Activated naive CD4-positive, alpha-beta T cell treated with anti-CD3 and anti-CD28 coated beads for 36 hours (primary cell): ENCODE measurements at regions not wholly inside any gene's neighbourhood (a gene's known extent, or its start where the extent isn't known, plus 50 kb on each side); places are given as distances from the start of the nearest gene placed in this dataset.

Experiments
- CTCF ChIA-PET: fragments of 350-600 bp; sonication (Branson Sonifier 250); formaldehyde crosslinking; loops from one replicate; lab custom pipeline; 2021; ENCODE audit warnings: antibody characterized with exemption; lab: Charles Lee
- DNase-seq: peaks from one replicate; pipeline ENCODE4 v3.0.0-alpha.2; 2020
- H3K27ac Mint-ChIP-seq: one replicate; pipeline ENCODE4 v1.8.0; 2021; ENCODE audit warnings: mild to moderate bottlenecking, mixed read lengths
- H3K27me3 Mint-ChIP-seq: one replicate; pipeline ENCODE4 v1.8.0; 2021; ENCODE audit warnings: low read depth, mixed read lengths
- H3K36me3 Mint-ChIP-seq: one replicate; pipeline ENCODE4 v1.8.0; 2021; ENCODE audit warnings: low read depth, mixed read lengths
- H3K4me1 Mint-ChIP-seq: one replicate; pipeline ENCODE4 v1.8.0; 2021; ENCODE audit warnings: low read depth, mixed read lengths
- H3K4me3 Mint-ChIP-seq: one replicate; pipeline ENCODE4 v1.8.0; 2021; ENCODE audit warnings: mild to moderate bottlenecking, moderate library complexity, mixed read lengths
- H3K9me3 Mint-ChIP-seq: one replicate; pipeline ENCODE4 v1.8.0; 2021; ENCODE audit warnings: mixed read lengths
- intact Hi-C: fragments of 100-400 bp; cut with micrococcal nuclease; formaldehyde crosslinking; loops from one replicate; pipeline ENCODE4 v1.15.1; 2023

GRCh38 chr6:74976701-74977100 is 229.2 kb downstream of the COL12A1 start:
- no peak for DNase-seq
- Mint-ChIP-seq H3K27me3 (no peaks in the 10 kb centered on the region), H3K36me3 (no peaks in the 10 kb centered on the region), H3K9me3 (no peaks in the 10 kb centered on the region), H3K27ac (no peak overlapping the region), H3K4me1 (no peaks in the 10 kb centered on the region), H3K4me3 (no peak overlapping the region)
- intact Hi-C loops: no loop called here
- CTCF ChIA-PET: no interaction called here

- Mint-ChIP-seq H3K9me3 (no peaks in the 10 kb centered on the region), H3K36me3 (no peaks in the 10 kb centered on the region), H3K27me3 (no peaks in the 10 kb centered on the region), H3K4me1 (no peaks in the 10 kb centered on the region), H3K4me3 (no peak overlapping the region), H3K27ac (no peak overlapping the region)
- no peak for DNase-seq
- CTCF ChIA-PET: no interaction called here
- intact Hi-C loops: no loop called here
Measured at GRCh38 chr6:74976026-74976425, 229.8 kb downstream of the COL12A1 start.

GRCh38 chr6:74973591-74973990 is 232.3 kb downstream of the COL12A1 start:
- no peaks in the 10 kb centered on the region for H3K36me3 Mint-ChIP-seq
- intact Hi-C loops: no loop called here
- CTCF ChIA-PET: no interaction called here
- no peak overlapping the region for H3K27ac Mint-ChIP-seq
- no peaks in the 10 kb centered on the region for H3K27me3 Mint-ChIP-seq
- no peaks in the 10 kb centered on the region for H3K9me3 Mint-ChIP-seq
- no peaks in the 10 kb centered on the region for H3K4me1 Mint-ChIP-seq
- no peak overlapping the region for H3K4me3 Mint-ChIP-seq
- DNase-seq: no peak

GRCh38 chr6:74971633-74972032 is 234.2 kb downstream of the COL12A1 start:
- no peaks in the 10 kb centered on the region for H3K36me3 Mint-ChIP-seq
- H3K4me3 Mint-ChIP-seq: no peak overlapping the region
- no peak overlapping the region for H3K27ac Mint-ChIP-seq
- intact Hi-C loops: no loop called here
- no peaks in the 10 kb centered on the region for H3K27me3 Mint-ChIP-seq
- CTCF ChIA-PET: no interaction called here
- no peaks in the 10 kb centered on the region for H3K4me1 Mint-ChIP-seq
- DNase-seq: no peak
- H3K9me3 Mint-ChIP-seq: no peaks in the 10 kb centered on the region

GRCh38 chr6:74969591-74970267 is 236.1 kb downstream of the COL12A1 start:
- H3K4me1 Mint-ChIP-seq: no peaks in the 10 kb centered on the region
- intact Hi-C loops: no loop called here
- CTCF ChIA-PET: no interaction called here
- H3K27ac Mint-ChIP-seq: no peak overlapping the region
- H3K36me3 Mint-ChIP-seq: no peaks in the 10 kb centered on the region
- H3K27me3 Mint-ChIP-seq: no peaks in the 10 kb centered on the region
- no peak overlapping the region for H3K4me3 Mint-ChIP-seq
- DNase-seq: no peak
- no peaks in the 10 kb centered on the region for H3K9me3 Mint-ChIP-seq

GRCh38 chr6:74967821-74968220 is 238.0 kb downstream of the COL12A1 start:
- no peaks in the 10 kb centered on the region for H3K36me3 Mint-ChIP-seq
- DNase-seq: no peak

DNA sequence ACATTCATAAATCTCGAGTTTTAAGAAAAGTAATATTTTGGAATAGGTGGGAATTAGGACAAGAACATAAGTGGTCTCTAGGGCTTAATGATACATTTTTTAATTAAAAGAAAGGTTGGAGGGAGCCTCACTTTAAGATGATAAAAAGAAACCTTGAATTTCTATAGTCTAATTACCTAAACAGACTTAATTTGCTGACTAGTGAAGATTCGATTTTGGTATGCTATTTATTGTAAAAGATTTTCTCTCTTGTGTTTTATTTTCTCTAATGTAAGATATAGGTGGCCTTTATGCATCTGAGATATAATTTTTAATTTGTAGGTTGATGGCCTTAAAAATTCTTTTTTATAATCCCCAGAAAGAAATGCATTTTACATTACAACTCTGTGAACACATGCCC is 239.1 kb downstream of the COL12A1 start:
- intact Hi-C loops: no loop called here
- H3K27ac Mint-ChIP-seq: no peak overlapping the region
- CTCF ChIA-PET: no interaction called here

More at GRCh38 chr6:74967821-74968220, 238.0 kb downstream of the COL12A1 start:
- intact Hi-C loops: no loop called here
- CTCF ChIA-PET: no interaction called here
- Mint-ChIP-seq H3K4me1 (no peaks in the 10 kb centered on the region), H3K27me3 (no peaks in the 10 kb centered on the region), H3K9me3 (peaks cover 1% of the 10 kb centered on the region), H3K4me3 (no peak overlapping the region), H3K27ac (no peak overlapping the region)

DNA sequence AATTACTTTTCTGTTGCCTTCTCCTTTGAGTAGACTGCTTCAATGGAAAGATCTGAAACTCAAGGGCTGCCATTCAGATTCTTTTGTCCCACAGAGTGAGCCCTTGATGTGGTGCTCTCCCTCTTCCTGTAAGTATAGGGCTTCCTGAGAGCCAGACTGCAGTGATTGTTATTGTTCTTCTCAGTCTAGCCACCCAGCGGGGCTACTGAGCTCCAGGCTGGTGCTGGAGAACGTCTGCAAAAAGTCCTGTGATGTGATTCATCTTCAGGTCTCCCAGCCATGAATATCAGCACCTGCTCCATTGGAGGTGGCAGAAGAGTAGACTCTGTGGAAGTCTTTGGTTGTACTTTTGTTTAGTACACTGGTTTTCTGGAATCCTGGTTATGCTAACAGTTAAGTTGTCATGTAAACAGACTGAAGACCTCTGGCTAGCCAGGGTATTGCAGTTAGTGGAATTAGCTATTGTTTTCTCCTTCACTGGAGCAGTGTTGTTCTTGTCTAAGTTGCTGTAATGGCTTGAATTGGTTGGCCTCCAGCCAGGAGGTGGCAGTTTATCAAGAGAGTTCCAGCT is 240.9 kb downstream of the COL12A1 start:
- H3K27me3 Mint-ChIP-seq: no peaks in the 10 kb centered on the region
- H3K9me3 Mint-ChIP-seq: peaks cover 1% of the 10 kb centered on the region
- no peak for DNase-seq
- H3K27ac Mint-ChIP-seq: no peak overlapping the region
- CTCF ChIA-PET: interaction anchor here (0.7 kb wide), 1 partner anchor 291 kb away, joined by 3 read pairs; no protein-coding TSS in a partner anchor
- H3K36me3 Mint-ChIP-seq: no peaks in the 10 kb centered on the region
- intact Hi-C loops: no loop called here
- H3K4me3 Mint-ChIP-seq: no peak overlapping the region
- H3K4me1 Mint-ChIP-seq: no peaks in the 10 kb centered on the region

More for the DNA sequence above, 239.1 kb downstream of the COL12A1 start:
- no peaks in the 10 kb centered on the region for H3K36me3 Mint-ChIP-seq
- DNase-seq: no peak
- H3K9me3 Mint-ChIP-seq: peaks cover 1% of the 10 kb centered on the region
- H3K27me3 Mint-ChIP-seq: no peaks in the 10 kb centered on the region
- no peak overlapping the region for H3K4me3 Mint-ChIP-seq
- no peaks in the 10 kb centered on the region for H3K4me1 Mint-ChIP-seq

- CTCF ChIA-PET: no interaction called here
- no peak overlapping the region for H3K4me3 Mint-ChIP-seq
- H3K27me3 Mint-ChIP-seq: no peaks in the 10 kb centered on the region
- no peak for DNase-seq
- H3K36me3 Mint-ChIP-seq: no peaks in the 10 kb centered on the region
- H3K9me3 Mint-ChIP-seq: peaks cover 6% of the 10 kb centered on the region
- intact Hi-C loops: no loop called here
- H3K27ac Mint-ChIP-seq: no peak overlapping the region
- H3K4me1 Mint-ChIP-seq: no peaks in the 10 kb centered on the region
Measured at GRCh38 chr6:74956559-74957428, 249.1 kb downstream of the COL12A1 start.

GRCh38 chr6:74953708-74954107 is 252.1 kb downstream of the COL12A1 start:
- H3K4me1 Mint-ChIP-seq: no peaks in the 10 kb centered on the region
- H3K4me3 Mint-ChIP-seq: no peak overlapping the region
- CTCF ChIA-PET: no interaction called here
- no peaks in the 10 kb centered on the region for H3K36me3 Mint-ChIP-seq
- DNase-seq: no peak
- H3K27ac Mint-ChIP-seq: no peak overlapping the region
- intact Hi-C loops: no loop called here
- peaks cover 11% of the 10 kb centered on the region for H3K9me3 Mint-ChIP-seq
- no peaks in the 10 kb centered on the region for H3K27me3 Mint-ChIP-seq

DNA sequence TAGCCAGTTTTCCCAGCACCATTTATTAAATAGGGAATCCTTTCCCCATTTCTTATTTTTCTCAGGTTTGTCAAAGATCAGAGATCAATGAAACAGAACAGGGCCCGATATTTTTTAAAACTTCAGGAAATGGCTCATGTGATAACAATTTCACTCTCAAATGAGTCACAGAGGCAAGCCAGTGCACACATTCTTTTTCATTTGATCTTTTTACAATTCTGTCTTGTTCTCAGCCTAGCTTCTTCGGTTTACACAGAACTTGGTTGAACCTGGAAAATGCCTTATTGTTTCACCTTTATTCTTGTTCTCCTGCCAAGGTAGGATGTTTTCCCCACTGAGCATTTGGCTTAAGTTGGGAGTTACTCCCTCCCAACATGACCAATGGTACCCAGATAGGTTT is 258.9 kb downstream of the COL12A1 start:
- no peak for DNase-seq
- Mint-ChIP-seq H3K4me3 (no peak overlapping the region), H3K27me3 (no peaks in the 10 kb centered on the region), H3K27ac (no peak overlapping the region), H3K36me3 (no peaks in the 10 kb centered on the region), H3K4me1 (no peaks in the 10 kb centered on the region), H3K9me3 (peaks cover 7% of the 10 kb centered on the region)
- intact Hi-C loops: no loop called here
- CTCF ChIA-PET: no interaction called here

GRCh38 chr6:74942130-74942529 is 263.7 kb downstream of the COL12A1 start:
- Mint-ChIP-seq H3K9me3 (no peaks in the 10 kb centered on the region), H3K4me1 (no peaks in the 10 kb centered on the region), H3K27ac (no peak overlapping the region), H3K36me3 (no peaks in the 10 kb centered on the region), H3K27me3 (no peaks in the 10 kb centered on the region), H3K4me3 (no peak overlapping the region)
- CTCF ChIA-PET: no interaction called here
- intact Hi-C loops: no loop called here
- DNase-seq: no peak
